Right hindlimb (tissue), 1 donor: ENCODE measurements at regions not wholly inside any gene's neighbourhood (a gene's known extent, or its start where the extent isn't known, plus 50 kb on each side); places are given as distances from the start of the nearest gene placed in this dataset.
"Not testable (repeated sequence)": the region's sequence is repeated elsewhere in the genome, so short reads cannot be mapped to it uniquely, and the experiment has no call there.

Experiments
- DNase-seq: peaks from one replicate; pipeline ENCODE4 v3.0.0-alpha.2; 2018

DNA sequence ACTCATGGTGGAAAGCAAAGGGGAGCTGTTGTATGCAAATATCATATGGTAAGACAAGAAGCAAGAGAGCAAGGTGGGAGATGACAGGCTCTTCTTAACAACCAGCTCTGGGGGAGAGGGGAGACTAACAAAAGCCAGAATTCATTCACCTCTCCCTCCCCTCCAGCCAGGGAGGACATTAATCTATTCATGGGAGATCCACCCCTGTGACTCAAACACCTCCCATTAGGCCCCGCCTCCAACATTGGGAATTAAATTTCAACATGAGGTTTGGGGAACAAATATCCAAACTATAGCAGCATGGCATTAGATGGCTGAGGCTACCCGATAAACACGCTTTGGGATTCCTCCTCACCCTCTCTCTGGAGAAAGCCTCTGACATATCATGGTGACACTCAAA is 210.6 kb downstream of the RHOU start:
- DNase-seq, result no peak

DNA sequence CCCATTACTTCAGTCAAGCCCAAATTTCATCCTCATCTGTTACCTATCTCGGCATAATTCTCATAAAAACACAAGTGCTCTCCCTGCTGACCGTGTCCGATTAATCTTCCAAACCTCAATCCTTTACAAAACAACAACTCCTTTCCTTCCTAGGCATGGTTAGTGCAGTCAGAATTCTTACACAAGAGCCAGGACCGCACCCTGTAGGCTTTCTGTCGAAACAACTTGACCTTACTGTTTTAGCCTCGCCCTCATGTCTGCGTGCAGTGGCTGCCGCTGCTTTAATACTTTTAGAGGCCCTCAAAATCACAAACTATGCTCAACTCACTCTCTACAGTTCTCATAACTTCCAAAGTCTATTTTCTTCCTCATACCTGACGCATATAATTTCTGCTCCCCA is 214.3 kb downstream of the RHOU start:
- not testable (repeated sequence) for DNase-seq

DNA sequence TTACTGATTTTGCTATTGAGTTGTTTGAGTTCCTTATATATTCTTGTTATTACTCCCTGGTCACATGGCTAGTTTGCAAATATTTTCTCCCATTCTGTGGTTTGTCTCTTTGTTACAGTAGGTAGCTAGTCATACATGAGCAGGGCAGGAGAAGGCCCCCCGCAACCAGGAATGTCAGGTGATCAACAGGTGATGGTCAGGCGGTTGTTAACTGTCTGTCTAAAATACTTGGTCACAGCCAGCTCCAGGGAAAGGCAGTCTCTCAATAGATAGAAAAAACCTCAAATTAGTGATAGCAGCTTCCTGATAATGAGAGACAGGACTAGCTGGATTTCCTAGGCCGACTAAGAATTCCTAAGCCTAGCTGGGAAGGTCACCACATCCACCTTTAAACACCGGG is 217.9 kb downstream of the RHOU start:
- DNase-seq, result no peak

DNA sequence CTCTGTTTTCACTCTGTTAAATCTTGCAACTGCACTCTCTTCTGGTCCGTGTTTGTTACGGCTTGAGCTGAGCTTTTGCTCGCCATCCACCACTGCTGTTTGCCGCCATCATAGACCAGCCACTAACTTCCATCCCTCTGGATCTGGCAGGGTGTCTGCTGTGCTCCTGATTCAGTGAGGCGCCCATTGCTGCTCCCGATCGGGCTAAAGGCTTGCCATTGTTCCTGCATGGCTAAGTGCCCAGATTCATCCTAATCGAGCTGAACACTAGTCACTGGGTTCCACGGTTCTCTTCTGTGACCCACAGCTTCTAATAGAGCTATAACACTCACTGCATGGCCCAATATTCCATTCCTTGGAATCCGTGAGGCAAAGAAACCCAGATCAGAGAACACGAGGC is 218.5 kb downstream of the RHOU start:
- not testable (repeated sequence) for DNase-seq

DNA sequence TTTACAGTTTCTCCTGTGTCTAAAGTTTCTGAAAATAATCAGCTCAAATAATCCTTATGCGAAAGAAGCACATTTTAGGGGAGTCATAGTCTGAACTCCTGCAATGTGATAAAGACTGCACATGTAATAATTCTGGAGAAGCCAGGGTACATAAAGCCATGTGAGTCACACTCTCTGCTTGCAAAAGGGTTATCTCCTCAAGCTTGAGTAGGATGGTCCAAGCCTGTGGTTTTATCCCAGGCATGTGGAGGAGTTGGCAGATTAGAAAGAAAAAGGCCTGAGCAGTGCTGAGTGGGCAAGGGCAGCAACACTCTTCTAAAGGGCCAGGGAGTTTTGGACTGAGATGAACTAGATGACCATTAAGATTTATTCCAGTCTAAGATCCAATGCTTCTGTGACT is 220.4 kb downstream of the RHOU start:
- DNase-seq, result no peak

DNA sequence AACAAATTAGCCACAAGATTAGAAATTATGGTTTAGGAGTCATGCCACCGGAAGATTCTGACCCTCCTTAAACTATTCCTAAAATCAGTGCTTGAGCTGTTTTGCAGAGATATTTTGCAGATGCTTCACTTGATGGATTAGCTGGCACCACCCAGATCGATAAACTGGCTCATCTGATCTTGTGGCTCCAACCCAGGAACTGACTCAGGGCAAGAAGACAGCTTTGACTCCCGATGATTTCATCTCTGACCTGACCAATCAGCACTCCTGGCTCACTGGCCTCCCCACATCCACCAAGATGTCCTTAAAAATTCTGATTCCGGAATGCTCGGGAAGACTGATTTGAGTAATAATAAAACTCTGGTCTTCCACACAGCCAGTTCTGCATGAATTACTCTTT is 221.6 kb downstream of the RHOU start:
- no peak for DNase-seq

DNA sequence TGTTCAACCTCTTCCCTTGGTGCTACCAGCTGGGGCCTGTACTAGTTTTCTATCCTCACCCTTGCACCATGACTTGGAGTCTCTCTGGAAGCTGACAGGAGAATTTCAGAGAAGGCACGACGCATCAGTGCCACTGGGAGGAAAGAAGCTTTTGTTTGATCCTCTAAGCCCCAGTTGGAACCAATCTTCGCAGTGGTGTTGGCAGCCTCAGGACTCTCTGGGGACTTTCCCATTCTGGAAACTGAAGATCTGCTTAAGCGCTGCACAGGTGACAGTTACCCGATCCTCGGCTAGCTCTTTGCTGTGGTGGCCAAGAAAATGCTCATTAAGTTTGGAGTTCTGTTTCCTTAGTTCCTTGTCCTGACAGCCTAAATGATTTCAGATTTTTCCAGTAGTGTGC is 222.3 kb downstream of the RHOU start:
- DNase-seq, result no peak

DNA sequence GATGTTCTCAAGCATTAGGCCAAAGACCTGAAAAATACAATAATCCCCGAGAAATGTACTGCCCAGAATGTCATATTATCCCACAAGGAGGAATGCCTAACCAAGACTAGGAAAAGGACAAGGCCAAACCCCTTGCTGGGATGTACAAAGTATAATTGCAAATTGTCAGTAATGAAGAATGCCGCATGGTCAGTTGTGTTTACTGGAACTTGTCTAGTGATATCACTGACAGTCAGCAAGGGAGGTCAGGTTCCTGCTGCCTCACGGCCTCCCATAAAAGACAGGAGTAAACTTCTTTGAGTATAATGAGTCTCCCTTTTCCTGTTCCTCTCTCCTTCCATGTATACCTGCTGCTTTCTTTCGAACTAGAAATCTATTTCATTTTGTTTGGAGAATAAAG is 222.8 kb downstream of the RHOU start:
- DNase-seq, result no peak

DNA sequence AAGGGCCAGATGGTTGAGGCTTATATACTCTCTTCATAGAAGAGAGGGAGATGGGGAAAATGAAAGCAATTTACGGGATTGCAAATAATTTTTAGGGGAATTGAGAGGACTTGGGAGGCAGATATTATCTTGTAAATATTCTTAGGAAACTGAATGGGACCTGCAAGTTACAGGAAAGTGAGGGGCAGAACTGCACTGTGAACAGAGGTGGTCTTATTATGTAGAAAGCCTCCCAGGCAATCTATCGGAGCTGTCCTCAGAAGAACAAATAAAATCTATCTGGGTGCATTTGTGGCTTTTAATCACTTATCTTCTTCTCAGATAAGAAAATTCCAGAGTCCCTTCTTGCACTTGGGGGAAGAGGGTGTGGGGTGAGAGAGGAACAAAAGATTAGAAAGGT is 223.5 kb downstream of the RHOU start:
- DNase-seq, result no peak

DNA sequence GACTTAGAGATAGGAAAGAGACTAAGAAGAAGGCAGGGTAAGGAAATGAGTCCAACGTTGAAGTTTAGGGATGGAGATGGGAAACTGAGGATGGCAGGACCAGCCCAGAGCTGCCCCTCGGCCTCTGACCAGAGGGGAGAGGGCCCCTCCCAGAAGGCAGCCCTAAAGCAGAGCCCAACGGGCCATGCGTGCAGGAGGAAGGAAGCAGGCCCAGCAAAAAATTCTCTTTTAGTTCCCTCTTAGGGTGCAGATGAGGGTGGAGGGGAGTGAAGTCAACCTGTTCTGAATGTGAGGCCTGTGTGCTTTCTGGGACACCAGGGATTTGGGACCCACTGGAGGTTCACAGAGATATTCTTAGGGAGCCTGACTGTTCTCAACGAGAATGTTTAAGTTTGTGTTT is 225.4 kb downstream of the RHOU start:
- no peak for DNase-seq

DNA sequence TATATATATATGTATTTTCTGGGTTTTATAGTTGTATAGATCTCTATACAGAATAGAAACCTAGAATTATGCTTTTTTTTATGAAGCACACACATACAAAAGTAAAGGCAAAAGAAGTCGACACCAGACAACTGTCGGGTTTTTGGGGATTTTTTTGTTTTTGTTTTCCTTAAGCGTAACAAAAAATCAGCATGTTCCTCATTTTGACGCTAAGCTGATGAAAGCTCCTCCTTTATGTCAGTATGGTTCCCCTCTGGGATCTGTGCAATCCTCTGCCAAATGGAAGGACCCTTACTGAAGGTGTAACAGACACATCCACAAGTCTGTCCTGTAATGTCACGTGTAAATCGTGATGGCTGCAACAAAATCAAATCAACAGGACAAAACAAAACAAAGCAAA is 226.2 kb downstream of the RHOU start:
- DNase-seq, result no peak

DNA sequence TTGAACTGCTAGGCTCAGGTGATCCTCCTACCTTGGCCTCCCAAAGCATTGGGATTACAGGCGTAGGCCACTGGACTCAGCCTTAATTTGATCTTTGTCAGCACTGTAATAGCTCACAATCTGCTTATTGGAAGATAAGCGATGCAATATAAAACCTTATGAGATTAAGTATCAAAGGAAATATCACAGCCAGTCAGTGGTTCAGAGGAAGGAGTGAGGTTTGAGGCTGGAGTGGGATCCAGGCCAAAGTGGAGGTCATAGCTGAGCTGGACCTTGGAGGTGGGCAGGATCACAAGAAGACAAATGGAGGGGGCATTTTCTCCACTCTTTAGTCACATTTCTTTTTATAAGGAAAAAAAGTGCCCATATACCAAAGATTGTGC is 228.5 kb downstream of the RHOU start:
- DNase-seq, result no peak

DNA sequence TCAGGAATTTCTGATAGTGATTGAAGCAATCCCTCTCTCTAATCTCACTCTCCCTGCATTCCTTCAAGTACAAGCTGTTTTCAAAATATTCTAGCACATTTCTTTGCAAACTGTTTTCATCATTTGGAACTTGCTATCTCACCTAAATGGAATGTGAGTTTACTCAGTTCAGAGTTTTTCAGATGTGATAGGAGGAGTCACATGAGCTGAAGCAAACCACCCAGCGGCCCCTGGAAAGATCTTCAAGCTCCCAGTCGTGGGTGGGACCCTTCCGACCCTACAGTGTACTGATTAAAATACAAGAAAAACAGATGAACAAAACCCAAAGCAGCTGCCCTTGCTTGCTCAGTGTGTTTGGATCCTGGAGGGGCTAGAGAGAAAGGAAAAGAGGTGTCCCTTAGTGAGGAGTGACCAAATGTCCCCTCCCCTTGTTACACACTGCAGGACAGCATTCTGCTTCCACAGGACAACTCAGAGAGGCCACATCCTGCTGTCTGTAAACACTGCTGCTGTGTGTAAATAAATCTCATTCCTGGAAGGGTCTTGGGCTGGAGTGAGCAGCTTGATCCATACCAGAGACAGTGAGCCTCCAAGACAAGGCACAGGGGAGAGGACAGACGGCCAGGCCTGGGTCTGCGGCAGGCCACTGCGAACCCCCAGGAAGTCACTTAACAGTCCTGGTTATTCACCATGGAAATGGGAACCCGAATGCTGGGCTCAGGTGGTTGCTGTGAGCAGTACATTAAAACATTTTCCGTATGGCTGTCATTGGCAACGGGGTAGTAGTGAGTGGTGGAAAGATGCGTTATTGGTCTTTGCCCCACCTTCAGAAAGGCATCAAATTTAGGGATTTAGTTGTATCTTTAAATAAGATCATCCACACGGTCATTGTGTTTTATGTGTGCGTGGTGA is 229.2 kb downstream of the RHOU start:
- DNase-seq, result peak; percentile 54

DNA sequence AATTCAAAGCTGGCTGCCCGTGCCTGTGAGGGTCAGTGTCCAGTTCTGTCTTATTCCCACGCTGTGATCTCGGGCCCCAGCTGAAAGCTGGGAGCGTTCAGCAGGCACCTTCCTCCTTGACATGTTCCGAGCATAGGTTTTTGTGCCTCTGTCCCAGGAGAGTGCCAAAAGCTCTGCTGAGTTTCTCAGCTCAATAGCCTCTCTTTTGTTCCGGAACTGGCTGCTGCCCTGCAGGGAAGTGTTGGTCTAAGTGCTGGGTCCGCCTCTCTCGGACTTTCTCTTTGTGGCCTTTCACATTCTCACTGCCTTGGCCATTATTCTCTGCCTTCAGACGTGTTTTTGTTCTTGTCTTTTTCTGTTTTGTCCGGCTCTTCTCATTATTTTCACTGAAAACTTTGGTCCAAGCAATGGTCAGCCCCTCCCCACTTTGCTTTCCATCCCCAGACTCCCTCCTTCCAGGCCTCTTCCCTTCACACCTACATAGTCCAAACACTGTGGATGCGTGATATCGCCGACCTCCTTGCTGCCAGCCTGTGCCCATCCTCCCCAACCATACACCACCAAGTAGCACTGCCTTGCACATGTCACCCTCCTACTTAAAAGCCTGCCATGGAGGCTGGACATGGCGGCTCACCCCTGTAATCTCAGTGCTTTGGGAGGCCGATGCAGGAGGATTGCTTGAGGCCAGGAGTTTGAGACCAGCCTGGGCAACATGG is 233.8 kb downstream of the RHOU start:
- DNase-seq, result no peak

DNA sequence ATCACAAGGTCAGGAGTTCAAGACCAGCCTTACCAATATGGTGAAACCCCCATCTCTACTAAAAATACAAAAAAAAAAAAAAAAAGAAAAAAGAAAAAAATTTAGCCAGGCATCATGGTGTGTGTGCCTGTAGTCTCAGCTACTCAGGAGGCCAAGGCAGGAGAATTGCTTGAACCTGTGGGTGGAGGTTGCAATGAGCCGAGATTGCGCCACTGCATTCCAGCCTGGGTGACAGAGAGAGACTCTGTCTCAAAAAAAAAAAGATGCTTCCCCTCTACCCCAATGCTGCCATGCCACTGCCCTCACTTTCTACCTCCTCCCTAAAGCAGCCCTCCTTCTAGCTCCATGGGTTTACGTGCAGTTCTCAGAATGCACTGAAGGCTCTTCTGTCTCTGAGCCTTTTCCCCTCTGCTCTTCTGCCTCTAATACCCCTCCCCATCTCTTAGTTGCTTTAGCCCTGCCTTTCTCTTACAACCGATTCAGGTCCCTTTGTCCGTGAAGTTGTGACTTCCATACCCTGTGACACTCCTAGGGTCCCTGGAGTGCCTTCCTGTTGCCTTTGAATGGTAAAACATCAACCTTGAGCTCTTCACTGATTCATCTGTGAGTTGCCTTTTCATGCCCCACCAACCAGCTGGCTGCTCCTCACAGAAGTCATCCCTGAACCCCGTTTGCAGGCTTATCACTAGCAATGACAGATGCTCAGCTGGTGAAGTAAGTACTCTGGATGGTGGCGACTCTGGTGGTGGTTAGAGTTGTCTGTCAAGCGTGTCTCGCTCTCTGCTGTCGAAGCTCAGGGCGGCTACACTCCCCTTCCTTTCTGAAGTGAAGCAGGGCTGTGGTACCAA is 234.9 kb downstream of the RHOU start:
- no peak for DNase-seq

DNA sequence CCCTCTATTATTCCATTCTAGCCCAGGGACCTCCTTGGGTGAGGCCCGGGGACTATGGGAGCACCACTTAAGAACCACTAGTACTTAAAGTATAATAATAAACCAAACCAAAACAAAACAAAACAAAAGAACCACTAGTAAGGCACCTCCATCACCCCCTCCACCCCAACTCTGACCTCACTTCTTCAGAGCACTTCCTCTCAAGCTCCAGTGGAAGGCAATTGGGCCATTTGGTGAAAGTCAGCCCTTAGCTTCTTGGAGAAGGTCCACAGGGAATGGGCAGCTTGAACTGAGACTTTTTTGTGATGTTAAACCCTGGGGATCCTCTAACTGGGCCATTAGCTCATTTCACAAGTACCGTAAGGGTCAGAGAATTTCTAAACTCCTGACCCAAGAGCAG is 237.3 kb downstream of the RHOU start:
- DNase-seq, result no peak

DNA sequence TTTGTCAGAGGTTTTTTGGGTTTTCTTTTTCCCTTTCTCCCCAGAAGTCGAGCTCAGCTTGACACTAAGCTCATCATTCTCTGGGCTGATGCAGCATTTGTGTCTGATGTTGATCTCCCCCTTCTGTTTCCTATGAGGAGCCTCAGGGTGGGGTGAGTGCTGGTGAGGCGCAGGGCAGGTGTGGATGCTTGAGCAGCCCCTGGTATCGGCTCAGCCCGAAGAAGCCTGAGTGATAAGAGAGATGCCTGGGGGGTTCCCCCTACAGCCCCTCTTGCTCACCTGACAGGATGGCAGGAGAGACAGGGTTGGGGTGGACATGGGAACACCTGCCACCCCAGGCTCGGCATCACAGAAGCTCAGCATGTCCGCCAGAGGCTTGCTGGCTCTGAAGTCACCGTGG is 239.0 kb downstream of the RHOU start:
- no peak for DNase-seq

DNA sequence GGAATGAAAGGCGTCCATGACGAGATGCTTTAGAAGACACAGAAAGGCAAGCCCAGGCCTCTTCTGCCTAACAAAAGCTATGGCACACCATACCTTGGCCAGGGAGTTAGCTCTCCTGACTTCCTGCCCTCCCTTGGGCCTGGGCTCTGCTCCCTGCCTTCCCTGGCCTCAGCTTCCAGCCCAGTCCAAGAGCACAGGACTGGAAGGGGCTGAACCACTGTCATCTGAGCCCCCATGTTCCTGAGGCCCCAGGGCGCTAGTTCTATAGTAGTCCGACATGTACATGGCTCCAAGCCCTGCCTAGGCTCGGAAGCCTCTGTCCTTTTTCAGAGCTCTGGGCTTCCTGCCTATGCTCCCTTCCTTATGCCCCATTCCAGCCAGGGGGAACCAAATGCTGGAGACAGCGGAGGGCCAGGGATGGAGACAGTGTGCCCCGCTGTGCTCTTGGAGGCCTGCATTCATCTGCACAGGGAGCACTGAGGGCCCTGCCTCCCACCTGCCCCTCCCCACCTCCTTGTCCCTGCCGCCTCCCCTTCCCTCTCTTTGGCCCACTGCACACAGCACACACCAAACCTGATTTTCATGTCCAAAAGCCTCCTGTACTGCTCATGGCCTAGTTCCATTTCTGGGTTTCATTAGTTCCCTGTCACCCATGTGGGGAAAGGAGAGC is 240.1 kb downstream of the RHOU start:
- no peak for DNase-seq

DNA sequence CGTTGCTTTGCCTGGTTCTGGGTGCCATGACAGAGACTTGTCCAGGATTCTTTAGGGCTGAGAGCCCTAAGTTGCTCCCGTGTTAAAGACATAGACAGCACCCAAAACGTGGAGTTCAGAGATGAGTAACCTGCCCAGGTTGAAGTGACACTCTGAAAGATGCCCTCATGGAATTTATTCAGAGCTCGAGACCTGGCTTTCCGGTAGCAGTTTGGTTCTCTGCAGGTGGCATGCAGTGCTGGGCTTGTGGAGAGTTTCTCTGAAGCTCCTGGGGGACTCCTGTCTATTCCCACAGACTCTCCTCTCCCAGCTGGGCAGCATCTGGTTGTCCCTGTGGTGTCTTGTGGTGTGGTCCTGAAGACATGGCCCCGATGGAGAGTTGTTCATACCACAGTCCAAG is 241.0 kb downstream of the RHOU start:
- no peak for DNase-seq

DNA sequence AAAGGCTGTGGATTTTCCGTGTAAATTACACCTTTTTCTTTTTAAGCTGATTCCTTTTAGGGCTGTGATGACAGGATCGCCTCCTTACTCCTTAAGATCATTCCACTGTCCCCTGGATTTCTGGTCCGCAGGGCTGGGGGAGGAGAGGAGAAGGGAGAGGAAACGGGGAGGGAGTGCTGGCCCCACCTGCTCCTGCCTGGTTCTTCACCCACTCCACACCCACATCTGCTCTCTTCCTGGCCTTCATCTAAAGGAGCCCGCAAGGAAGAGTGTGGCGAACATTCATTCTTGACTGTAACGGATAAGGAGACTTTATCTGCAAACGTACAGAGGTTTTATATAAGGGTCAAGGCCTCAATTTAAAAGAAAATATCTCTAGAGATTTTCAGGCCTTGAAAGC is 242.0 kb downstream of the RHOU start:
- DNase-seq, result no peak

DNA sequence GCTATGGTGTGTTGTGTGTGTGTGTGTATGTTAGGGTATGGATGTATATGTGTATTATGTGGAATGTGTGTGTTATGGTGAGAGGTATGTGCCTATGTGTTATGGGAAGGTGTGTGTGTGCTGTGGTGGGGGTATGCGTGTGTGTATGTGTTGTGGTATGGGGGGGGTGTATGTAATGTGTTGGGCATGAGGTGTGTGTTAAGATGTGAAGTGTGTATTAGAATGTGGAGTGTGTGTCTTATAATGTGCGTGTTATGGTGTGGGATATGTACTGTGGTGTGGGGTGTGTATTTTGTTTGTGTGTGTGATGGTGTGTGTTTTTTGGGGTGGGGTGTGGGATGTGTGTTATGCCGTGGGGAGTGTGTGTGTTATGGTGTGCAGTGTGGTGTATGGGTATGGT is 242.5 kb downstream of the RHOU start:
- DNase-seq, result no peak

DNA sequence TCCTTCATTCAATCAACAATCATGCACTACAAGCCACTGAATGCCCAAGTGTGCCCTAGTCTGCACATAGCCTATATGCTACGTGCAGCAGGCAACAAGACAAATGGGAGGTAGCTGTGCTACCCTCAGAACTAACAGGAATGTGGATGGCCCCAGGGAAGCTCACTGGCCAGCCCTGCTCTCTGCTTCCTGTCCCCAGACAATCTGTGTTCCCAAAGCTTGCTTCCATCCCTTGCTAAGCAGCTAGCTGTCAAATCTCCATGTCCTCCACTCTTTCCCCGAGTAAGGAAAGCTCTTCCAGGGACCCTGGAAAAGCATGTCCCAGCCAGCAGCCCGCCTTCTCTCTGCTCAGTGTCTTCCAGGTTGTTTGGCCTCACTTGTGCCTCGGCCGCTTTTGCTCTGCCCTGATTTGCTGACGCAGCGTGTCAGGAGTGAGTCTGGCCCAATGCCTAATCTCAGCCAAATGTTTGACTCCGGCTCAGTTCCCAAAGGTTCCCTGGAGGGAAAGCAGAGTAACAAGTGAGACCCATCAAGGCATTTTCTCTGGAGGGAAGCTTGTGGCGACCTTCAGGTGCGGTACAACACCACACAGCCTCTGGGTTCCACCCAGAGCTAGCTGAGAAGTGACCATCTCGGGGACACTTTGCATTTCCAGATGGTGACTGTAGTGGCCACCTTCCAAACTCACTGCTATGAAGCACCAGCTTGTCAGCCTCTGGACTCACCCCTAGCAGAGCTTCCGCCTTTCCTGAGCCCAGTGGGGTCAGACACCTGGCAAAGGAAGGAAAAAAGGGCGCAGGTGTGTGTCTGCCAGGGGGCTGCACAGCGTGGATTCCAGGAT is 243.4 kb downstream of the RHOU start:
- peak; percentile 69 for DNase-seq
